ENCODE measurements at regions not wholly inside any gene's neighbourhood (a gene's known extent, or its start where the extent isn't known, plus 50 kb on each side); places are given as distances from the start of the nearest gene placed in this dataset.

- intact Hi-C loops (cut with micrococcal nuclease; ENCODE audit: unreplicated experiment): no loop called here
- FAIRE-seq (no peak), ATAC-seq (no peak), DNase-seq (ENCODE audit: low spot score) (no peak)
- no peaks in the 10 kb centered on the region for H3K79me2 ChIP-seq (ENCODE audit: insufficient read depth, low read length)
- no peaks in the 10 kb centered on the region for H4K20me1 ChIP-seq (ENCODE audit: insufficient read depth, low read length)
- TF ChIP-seq ZNF430 (CRISPR knock-in tag; IDR thresholded peaks at IDR 0.05) (no peak), FIP1L1 (IDR thresholded peaks at IDR 0.05; ENCODE audit: borderline replicate concordance, insufficient read depth, low read depth, low read length) (no peak), CENPBD1 (CRISPR knock-in tag; IDR thresholded peaks at IDR 0.05; ENCODE audit: borderline replicate concordance, low read depth) (no peak), ARID3A (IDR thresholded peaks at IDR 0.05; ENCODE audit: low read depth, low read length) (no peak), AFF4 (CRISPR knock-in tag; IDR thresholded peaks at IDR 0.05) (no peak), GLI4 (CRISPR knock-in tag; IDR thresholded peaks at IDR 0.05; ENCODE audit: borderline replicate concordance) (no peak), ZNF33A (CRISPR knock-in tag; IDR thresholded peaks at IDR 0.05; ENCODE audit: borderline replicate concordance) (no peak), ATRX (CRISPR knock-in tag; IDR thresholded peaks at IDR 0.05; ENCODE audit: borderline replicate concordance) (no peak), ZNF609 (CRISPR knock-in tag; IDR thresholded peaks at IDR 0.05; ENCODE audit: borderline replicate concordance) (no peak), ZNF468 (CRISPR knock-in tag; IDR thresholded peaks at IDR 0.05) (no peak), ZNF274 (CRISPR knock-in tag; IDR thresholded peaks at IDR 0.05) (no peak), MED8 (CRISPR knock-in tag; IDR thresholded peaks at IDR 0.05; ENCODE audit: insufficient replicate concordance) (no peak)
- CTCF ChIA-PET (ENCODE audit: low intra/inter-chr PET ratio, low total read pairs): no interaction called here
- no peak overlapping the region for H3K4me3 ChIP-seq (replicated peaks in 1 of 3; ENCODE audit: insufficient read depth in 1 of 3, low read depth in 2 of 3, low read length in 3 of 3)
- no peak overlapping the region for H3K9ac ChIP-seq (ENCODE audit: insufficient read depth, low read depth, low read length)
- POLR2A ChIA-PET: no interaction called here
- in situ Hi-C loops (cut with HindIII; ENCODE audit: extremely low pct_ligation_motif_present, low pct_unique_long_range_greater_than_20kb): no loop called here
- no peak overlapping the region for H3K4me2 ChIP-seq (ENCODE audit: low read depth, low read length)
- H3K27me3 ChIP-seq (ENCODE audit: control insufficient read depth in 1 of 2, insufficient read depth in 2 of 2, low read length in 2 of 2): no peaks in the 10 kb centered on the region
- H3K27ac ChIP-seq (ENCODE audit: extremely low read length, insufficient read depth, low read length): no peak overlapping the region
- H3K36me3 ChIP-seq (replicated peaks in 1 of 2; ENCODE audit: control insufficient read depth in 1 of 2, insufficient read depth in 2 of 2, low read length in 2 of 2): no peaks in the 10 kb centered on the region
- H3K9me3 ChIP-seq (ENCODE audit: low read length): peaks cover 47% of the 10 kb centered on the region
- no TSS peak for BruUV-seq (replicated peaks)
- 11% methylated on average over 1 of the region's 1 CpG for WGBS (ENCODE audit: low lambda C conversion rate)
- H2AFZ ChIP-seq (ENCODE audit: low read length): no peak overlapping the region
- H3K4me1 ChIP-seq (ENCODE audit: insufficient read depth, low read length): no peaks in the 10 kb centered on the region
These were observed 335.7 kb downstream of the SQOR start for GRCh38 chr15:45970542-45970941.
